Stimulated activated CD4-positive, alpha-beta T cell treated with anti-CD3 and anti-CD28 coated beads, TNF-alpha, amount 100 ng/mL, for 48 hours (primary cell): ENCODE measurements at regions not wholly inside any gene's neighbourhood (a gene's known extent, or its start where the extent isn't known, plus 50 kb on each side); places are given as distances from the start of the nearest gene placed in this dataset.

Experiments used
- DNase-seq, 3 donors: peaks; one replicate each; pipeline ENCODE4 v3.0.0-alpha.2; 2020; ENCODE audit warnings: low read depth in 3 of 3

- DNase-seq = no peak
Measured at GRCh38 chr14:97850886-97851285, 1053.7 kb downstream of the VRK1 start.

GRCh38 chr14:97851428-97851995 lies 1054.3 kb downstream of the VRK1 start:
- no peak for DNase-seq

GRCh38 chr14:97854918-97855317 lies 1057.7 kb downstream of the VRK1 start:
- DNase-seq = no peak

- DNase-seq = no peak
Measured at GRCh38 chr14:97866195-97866594, 1069.0 kb downstream of the VRK1 start.

GRCh38 chr14:97866664-97867063 lies 1069.5 kb downstream of the VRK1 start:
- no peak for DNase-seq

- no peak for DNase-seq
Measured at GRCh38 chr14:97873291-97873690, 1076.1 kb downstream of the VRK1 start.

- no peak for DNase-seq
Measured at GRCh38 chr14:97874394-97874793, 1077.2 kb downstream of the VRK1 start.

GRCh38 chr14:97878206-97878605 lies 1081.0 kb downstream of the VRK1 start:
- no peak for DNase-seq

- no peak for DNase-seq
Measured at GRCh38 chr14:97878727-97879126, 1081.5 kb downstream of the VRK1 start.

- no peak for DNase-seq
Measured at GRCh38 chr14:97887690-97888089, 1090.5 kb downstream of the VRK1 start.

- DNase-seq = no peak
Measured at GRCh38 chr14:97888331-97888730, 1091.1 kb downstream of the VRK1 start.

GRCh38 chr14:97891515-97891914 lies 1094.3 kb downstream of the VRK1 start:
- no peak for DNase-seq

GRCh38 chr14:97894552-97894951 lies 1097.4 kb downstream of the VRK1 start:
- DNase-seq = no peak

- no peak for DNase-seq
Measured at GRCh38 chr14:97900196-97900854, 1103.1 kb downstream of the VRK1 start.

GRCh38 chr14:97902630-97903029 lies 1105.4 kb downstream of the VRK1 start:
- DNase-seq = no peak

GRCh38 chr14:97903821-97904220 lies 1106.6 kb downstream of the VRK1 start:
- no peak for DNase-seq

GRCh38 chr14:97912217-97912616 lies 1115.0 kb downstream of the VRK1 start:
- DNase-seq = no peak

GRCh38 chr14:97916100-97916499 lies 1118.9 kb downstream of the VRK1 start:
- no peak for DNase-seq

GRCh38 chr14:97916669-97917568 lies 1119.7 kb downstream of the VRK1 start:
- DNase-seq = peak in 1 of 3 donors; percentile 11

- DNase-seq = no peak
Measured at GRCh38 chr14:97920201-97920600, 1123.0 kb downstream of the VRK1 start.

GRCh38 chr14:97921296-97921695 lies 1124.1 kb downstream of the VRK1 start:
- no peak for DNase-seq

GRCh38 chr14:97924922-97925613 lies 1127.9 kb downstream of the VRK1 start:
- DNase-seq = no peak
